ENCODE measurements at regions not wholly inside any gene's neighbourhood (a gene's known extent, or its start where the extent isn't known, plus 50 kb on each side); places are given as distances from the start of the nearest gene placed in this dataset.

DNA sequence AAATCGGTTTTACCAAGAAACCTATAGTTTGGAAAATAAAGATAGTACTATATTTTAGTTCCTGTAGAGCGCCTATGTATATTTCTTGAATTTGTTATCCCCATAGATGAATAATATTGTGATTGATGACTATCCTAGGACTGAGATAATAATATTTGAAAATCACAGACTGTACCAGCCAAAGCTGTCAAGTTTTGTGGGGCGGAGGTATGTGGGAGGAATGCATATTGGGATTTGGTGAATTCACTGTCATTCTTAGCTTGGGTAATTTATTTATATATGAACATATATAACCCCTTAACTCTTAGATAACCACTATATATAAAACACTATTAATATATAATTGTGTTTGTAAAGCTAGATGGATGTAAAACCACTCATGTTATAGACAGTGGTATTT is 205.5 kb upstream of the ARSJ start:
- DNase-seq: no peak

DNA sequence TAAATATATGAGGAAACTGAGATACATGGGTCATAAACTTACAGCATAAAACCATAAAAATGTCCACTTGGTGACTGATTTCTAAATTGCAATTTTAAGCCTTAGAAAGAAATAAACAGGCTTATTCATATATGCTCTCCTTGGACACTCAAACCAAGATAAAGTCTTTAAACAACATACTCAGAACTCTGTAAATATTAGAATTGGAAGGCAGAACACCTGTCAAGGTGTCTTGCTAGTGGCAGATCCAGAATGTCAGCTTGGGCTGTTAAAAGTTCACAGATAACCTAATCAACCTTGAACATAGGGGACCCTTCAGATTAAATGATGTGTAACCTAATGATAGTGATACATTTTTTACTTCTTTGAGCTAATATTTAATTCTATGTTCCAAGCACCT is 208.1 kb upstream of the ARSJ start:
- no peak for DNase-seq

DNA sequence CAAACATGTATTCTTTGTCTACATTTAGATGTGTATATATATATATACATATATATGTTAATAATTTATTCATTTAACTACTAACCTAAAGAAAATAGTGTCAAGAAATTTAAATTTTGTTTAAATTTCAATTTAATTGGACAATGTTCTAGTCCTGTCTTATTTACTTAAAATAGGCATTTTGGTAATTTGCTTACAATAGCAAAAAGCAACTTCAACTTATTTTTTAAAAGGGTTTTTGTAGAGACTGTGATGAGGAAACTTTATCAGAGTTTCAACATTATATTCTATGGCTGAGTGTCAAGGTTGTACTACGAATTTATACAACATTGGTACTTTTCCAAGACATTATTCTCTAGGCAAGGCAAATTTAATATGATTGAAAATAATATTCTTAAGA is 212.0 kb upstream of the ARSJ start:
- DNase-seq: no peak

DNA sequence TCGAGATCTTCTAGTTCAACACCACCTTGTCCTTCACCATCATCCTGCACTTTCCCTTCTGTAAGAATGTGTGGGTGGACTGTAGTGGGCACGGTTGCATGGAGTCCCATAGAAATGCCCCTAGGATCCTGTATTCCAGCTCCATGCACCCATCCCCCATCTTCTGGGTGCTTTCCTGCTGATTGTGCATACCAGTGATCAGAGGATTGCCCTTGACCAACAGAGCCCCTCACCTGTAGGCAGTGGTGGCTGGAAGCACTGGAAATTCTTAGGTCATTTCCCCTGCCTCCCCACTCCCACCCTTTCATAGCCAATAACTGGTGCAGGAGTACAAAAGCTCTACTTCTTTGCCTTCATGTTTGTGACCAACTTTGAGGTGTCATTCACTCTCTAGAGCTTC is 213.4 kb upstream of the ARSJ start:
- no peak for DNase-seq

DNA sequence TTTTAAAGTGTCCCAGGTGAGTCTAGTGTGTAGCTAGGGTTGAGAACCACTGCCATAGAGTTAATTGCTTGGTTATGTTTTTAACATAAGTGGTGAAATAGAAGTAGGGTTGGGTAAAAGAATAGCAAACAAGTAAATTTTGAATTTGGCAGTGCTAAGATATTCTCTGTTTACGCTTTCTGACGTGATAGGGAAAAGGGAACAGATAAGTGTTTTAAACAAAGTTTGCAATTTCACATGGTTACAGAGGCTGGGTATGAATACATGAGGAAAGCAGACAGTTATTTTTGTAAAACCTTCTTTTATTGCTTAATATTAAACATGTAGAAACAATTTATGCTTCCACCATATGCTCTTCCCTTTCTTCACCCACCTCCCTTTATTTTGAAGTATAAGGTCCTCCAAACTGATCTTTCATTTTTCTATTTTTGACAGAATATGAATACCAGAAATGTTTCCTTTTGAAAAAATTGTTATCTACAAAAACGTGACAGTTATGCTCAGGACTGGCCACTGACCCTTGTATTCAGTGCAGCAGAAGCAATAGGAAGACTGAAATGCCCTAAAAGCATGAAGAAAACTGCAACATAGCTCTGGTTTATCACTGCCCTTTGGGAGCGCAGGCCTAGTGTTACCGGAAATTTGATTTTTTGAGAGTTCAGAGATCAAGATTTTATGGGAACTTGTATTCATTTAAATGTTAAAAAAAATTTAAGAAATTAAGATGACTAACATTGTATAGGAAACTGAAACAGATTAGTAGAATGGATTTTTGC is 214.4 kb upstream of the ARSJ start:
- DNase-seq: no peak

DNA sequence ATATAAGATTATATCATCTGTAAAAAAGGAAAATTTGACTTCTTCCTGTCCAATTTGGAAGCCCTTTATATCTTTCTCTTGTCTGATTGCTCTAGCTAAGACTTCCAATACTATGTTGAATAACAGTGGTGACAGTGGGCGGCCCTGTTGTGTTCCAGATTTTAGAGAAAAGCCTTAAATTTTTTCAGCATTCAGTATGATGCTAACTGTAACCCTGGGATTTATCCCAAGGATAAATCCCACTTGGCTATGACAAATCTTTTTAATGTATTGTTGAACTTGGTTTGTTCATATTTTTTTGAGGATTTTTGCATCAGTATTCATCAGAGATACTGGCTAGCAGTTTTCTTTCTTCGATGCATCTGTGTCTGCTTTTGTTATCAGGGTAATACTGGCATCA is 217.2 kb upstream of the ARSJ start:
- no peak for DNase-seq

DNA sequence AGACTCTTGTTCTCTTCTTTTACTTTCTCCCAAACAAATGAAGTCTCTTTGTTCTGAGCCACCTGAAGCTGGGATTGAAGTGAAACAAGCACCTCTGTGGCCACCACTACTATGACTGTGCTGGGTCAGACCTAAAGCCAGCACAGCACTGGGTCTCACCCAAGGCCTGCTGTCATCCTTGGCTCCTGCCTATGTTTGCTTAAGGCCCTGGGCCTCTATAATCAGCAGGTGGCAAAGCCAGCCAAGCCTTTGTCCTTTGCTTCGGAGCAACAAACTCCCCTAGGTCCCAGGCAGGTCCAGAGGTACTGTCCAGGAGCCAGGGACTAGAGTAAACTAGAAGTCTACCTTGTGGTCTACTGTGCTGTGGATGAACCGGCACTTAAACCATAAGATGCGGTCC is 220.6 kb upstream of the ARSJ start:
- no peak for DNase-seq

DNA sequence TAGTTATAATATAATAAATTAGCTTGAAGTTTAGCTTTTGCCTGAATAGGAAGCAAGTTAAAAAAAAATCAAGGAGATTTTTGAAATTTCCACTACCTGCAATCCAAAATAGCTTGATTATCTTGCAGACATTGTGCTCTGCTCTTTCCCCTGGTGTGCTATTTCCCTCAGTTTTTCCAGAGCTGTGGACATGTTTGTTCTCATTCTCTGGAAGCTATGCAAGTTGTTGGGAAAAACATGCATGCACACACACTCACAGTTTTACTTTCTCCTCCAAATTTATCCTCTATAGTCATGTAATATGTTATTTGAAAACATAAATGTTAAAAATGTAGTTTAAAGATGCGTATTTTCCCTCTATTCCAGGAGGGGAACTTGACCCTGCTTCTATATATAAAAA is 225.8 kb upstream of the ARSJ start:
- no peak for DNase-seq

DNA sequence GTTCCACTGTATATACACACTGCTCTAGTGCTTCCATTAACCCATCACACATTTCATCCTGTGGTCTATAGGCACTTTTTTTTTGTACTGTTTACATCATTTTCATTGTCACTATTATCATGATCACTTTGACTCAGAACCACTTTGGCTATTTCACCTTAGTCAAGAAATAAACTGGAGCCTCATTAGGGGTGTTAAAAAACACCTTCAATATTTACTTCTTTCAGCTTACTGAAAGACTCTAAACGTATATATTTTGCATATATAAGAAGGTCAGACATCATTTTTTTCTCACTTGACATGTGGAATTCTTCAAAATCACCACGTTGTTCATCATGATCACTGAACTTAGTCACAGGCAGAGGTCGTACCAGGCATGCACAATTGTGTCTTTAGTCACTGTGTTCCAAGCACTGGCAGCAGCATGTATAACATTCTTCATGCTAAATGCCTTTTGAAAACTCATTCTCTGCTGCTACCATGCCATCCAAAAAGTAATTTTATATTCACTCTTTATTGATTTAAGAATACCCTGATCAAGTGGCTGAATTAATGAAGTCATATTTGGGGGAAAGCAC is 229.2 kb upstream of the ARSJ start:
- DNase-seq: peak; percentile 67

DNA sequence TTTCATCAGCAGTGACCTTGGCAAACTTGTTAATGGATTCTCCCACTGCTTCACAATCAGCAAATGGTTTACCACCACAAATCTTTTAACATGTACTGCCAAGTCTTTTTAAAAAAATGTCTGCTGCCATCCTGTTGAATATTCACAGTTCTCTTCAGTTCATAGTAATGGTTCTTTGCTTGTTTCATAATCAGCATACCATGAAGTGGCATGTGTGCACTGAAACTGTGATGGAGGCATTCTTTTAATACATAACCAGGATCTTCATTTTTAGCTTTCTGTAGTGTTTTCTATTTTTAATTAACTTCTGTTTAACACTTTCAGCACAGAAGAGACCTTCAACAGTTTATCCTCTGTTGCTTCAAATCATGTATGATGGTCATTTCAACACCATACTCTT is 230.1 kb upstream of the ARSJ start:
- no peak for DNase-seq

DNA sequence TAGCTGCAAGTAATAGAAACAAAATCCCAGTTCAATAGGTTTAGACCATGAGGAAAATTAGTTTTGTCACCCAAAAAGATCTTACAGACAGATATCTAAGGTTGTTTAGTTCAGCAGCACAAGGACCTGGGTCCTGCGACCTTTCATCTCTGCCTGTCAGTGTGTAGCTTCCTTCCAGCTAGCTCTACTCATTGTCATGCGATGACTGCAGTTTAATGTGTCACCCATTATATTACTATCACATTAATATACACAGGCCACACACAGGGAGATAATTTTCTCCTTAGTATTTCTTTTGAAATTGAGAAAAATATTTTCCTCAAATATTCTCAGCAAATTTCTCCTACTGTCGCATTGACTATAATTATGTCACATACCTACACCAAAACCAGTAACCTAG is 232.1 kb upstream of the ARSJ start:
- DNase-seq: no peak

DNA sequence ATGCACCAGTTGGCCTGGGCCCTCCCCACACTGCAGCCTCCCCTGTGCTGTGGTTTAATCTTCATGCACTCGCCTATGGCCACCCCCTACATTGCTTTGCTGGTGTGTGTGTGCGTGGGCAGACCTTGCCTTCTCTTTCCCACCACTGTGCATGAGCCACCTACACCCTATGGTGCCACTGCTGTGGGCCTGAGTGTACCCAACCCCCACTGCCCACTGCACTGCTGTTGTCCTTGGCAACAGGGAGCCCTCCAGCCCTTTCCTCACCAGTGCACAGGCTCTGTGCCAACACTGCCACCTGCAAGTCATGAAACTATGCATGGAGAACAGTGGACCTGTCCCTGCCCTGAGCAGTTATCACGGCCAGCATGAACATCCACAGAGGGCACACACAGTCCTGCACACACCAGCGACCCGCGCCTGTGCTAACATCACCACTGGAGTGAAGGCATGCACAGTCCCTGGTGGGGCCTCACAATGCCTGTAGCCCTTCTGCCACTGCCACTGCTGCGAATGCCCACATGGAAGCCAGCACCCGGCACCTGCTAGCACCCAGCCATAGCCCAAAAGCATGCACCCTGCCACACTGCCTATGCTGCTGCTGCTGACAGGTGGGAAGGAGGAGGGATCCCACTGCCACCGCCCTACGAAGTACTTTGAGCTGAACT is 237.8 kb upstream of the ARSJ start:
- DNase-seq: no peak

DNA sequence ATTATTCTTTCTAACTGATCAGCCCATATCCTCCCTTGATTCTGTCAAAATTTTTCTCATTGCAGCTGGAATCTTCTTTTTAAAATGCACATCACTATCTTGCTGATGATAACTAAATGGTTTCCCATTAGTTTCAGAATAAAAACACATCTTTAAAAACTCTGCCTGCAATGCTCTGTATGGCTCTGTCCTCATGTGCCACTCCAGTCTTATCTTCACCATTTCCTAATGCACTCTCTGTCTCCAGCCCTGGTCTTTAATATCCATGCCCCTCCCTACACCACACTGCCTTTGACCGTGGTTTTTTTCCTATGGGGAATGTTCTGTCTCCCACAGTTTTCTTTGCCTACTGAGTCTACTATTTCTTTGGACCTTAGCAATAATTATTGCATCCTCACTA is 244.1 kb upstream of the ARSJ start:
- DNase-seq: no peak

DNA sequence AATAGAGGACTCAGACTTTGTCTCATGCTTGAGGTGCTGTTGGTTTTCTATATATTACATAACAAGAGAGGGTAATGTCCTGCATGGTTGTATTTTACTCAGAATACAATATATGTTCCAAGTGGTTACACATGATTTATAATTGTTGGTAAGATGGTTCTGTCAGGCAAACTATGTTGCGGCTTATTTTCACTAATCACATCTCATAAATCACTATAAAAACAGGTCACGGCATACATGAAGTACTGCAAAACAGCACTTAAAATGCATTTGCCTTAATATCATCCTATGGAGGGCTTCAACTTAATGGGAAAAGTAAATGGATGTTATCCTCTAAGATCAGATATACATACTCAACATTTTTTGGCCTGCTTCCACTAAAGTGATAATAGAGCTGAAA is 246.0 kb upstream of the ARSJ start:
- DNase-seq: peak; percentile 27

DNA sequence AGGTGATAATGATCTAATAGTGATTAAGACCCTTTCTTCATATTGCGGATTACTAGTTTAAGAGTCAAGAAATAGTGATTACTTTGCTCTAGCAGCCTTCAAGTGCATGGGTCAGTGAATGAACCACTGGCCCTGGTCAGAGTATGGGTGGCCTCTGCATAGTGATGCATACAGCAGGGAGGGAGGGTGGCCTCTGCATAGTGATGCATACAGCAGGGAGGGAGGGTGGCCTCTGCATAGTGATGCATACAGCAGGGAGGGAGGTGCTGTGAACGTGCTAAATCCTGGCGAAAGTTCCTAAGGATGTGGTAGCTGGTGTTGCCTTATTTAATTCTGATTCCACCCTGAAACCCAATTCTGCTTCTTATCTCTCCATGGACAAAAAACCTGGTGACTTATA is 246.7 kb upstream of the ARSJ start:
- DNase-seq: no peak

DNA sequence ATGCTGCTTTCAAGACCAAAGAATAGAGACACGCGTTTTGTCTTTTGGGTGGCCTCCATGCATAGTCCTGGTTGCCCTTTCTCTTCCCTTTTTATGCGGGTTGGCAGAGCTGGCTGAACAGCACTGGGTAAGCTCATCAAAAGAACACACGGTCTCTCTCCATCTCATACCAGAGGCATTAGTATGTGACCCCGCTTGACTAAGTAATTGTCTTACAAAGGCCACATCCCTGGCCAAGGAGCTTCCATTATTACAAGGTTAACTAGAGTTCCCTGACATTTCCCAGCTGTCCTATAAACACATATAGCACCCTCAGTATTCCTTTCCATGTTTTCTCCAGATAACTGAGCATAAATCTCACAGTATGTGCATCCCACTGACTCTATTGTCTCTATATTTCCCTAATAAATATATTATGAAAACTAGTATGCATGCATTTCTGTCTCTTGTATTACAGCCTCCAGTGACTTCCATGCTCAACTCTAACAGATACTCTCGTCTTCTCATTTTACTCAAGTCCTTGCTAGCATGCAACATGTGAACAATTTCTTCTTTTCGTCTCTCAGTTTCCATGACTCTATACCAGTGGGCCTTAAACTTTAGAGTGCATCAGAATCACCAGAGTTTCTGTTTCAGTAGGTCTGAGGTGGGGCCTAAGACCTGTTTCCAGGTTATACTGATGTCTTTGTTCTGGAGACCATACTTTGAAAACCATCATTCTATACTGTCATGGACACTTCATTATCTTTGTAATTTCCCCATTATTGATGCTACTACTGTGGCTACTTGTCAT is 247.7 kb upstream of the ARSJ start:
- DNase-seq: no peak

DNA sequence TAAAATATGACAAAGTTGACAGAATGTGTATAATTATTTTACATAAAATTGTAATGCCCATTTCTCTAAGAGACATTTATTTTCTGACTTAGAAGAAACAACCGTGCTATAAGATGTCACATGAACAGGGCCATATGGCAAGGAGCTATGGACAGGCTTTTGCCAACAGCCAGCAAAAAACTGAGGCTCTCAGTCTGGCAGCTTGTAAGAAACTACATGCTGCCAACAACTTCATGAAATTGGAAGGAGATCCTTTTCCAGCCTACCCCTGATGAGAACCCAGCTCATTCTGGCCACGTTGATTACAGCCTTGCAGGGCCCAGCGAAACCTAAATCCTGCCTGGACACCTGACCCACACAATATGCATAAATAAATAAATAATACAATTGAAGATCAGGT is 250.3 kb upstream of the ARSJ start:
- no peak for DNase-seq

DNA sequence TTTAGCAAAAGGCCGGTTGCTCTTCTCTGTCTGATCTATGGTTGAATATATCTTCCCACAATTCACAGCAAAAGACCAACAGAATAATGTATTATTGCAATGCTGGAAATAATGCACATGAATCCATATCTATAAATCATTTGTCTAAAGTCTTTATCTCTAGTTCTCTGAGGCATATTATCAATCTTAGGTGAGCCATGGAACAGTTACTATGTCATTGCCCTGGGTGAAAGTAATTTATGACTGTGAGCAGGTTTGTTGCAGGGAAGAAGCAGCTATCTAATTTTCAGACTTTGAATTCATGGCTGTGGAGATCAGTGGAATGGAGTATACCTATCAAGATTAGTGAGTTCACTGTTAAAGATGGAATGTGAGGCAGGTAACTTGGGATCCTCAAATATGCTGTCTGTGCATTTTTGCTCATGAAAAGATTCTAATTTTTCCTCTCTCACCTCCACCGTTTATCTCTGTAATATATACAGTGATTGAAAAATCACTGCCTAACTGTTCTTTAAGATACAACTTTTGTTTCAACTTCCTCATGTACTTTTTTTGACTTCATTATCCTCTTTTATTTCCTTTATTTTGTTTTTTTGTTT is 256.8 kb upstream of the ARSJ start:
- DNase-seq: no peak

DNA sequence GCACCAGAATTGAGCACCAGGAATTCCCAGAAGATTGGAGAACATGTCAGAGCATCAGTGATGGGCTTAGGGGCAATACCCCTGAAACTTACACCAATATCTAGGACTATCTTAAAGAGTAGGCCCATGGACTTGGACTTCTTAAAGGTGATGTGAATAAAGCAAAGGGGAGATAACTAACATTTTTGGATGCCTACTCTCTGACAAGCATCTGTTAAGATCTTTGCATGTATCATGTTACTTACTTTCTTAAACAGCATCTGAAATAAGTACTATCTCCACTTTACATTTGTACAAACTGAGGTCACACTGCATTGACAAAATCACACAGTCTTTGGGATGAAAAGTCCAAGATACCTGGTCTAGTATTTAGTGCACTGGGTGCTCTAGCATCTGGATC is 258.6 kb upstream of the ARSJ start:
- no peak for DNase-seq

DNA sequence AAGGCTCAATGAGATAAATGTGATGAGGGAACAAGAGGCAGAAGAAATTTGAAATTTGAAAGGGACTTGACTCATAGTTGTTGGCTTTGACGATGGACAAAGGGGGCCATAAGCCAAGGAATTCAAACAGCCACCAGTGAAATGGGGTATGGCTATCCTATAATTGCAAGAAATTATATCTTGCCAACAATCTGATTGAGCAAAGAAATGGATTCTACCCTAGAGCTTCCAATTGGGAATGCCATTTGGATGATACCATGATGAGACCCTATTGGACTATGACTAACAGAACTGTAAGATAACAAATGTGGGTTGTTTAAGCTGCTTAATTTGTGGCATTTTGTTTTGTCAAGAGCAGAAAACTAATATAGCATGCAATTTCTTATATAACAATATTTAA is 270.1 kb upstream of the ARSJ start:
- DNase-seq: peak; percentile 19

DNA sequence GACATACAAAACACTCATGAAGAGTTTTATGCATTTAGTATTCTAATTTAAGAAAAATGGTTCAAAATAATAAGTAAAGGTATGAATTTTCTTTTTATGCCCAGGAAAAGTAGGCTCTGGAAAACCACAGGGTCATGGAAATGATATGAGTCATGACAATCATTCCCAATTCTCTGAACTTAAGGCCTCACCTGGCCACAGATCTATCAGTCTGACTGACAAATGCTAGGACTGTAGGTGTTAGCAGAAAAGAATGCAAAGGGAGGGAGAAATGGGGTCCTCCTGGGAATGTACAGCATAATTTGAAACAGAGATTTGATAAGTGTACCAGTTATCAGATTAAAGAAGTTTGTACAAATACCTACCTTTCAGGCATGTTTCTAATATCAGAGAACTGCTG is 270.5 kb upstream of the ARSJ start:
- peak; percentile 51 for DNase-seq

DNA sequence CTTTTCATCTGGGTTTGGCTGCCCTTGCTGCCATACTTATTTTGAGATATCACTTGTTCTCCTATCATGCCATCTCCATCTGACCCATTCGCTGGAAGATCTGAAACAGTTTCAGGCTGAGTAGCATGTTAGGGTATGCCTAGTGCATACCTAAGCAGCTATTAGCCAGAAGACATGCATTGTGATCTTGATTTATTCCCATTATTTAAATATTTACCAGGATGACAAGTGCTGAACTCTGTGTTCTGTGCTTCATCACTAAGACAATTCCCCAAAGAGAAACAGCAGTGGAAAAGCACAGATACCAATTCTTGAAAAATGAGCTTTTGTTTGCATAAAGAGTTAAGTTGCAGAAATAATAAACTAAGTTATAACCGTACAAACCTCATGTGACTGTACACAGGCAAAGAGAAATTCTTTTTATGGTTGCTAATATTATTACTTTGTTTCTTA is 271.0 kb upstream of the ARSJ start:
- peak; percentile 56 for DNase-seq

DNA sequence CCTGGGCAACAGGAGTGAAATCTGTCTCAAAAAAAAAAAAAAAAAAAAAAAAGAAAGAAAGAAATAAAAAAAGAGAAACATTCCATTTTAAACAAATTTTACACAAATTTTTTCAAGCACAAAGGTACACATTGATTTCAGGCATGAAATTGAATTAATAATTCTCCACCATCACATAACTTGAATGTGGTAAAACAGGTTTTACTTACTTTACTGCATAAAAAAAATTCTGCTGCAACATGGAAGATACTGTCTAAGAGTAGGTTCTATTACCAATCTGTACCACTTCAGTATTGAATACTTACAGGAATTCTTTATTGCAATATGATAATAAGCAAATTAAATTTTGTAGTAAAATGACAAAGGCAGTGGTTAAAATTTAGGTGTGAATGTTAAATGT is 271.6 kb upstream of the ARSJ start:
- DNase-seq: no peak
